ENCODE measurements at regions not wholly inside any gene's neighbourhood (a gene's known extent, or its start where the extent isn't known, plus 50 kb on each side); places are given as distances from the start of the nearest gene placed in this dataset.
A peak's percentile ranks its signal among the peaks of the same experiment; 100 is the strongest.

GRCh38 chrX:75649829-75650228 is 127.0 kb upstream of the ZDHHC15 start:
- Histone ChIP-seq H3K27me3 (ENCODE audit: control insufficient read depth in 1 of 2, insufficient read depth in 2 of 2, low read length in 2 of 2) (no peaks in the 10 kb centered on the region), H3K4me1 (ENCODE audit: insufficient read depth, low read length) (peaks cover 25% of the 10 kb centered on the region; the same call in 1 of the 2 replicates), H3K9me3 (ENCODE audit: low read length) (no peaks in the 10 kb centered on the region), H3K79me2 (ENCODE audit: insufficient read depth, low read length) (peaks cover 23% of the 10 kb centered on the region), H3K4me3 (replicated peaks in 1 of 3; ENCODE audit: insufficient read depth in 1 of 3, low read depth in 2 of 3, low read length in 3 of 3) (no peak overlapping the region), H4K20me1 (ENCODE audit: insufficient read depth, low read length) (no peaks in the 10 kb centered on the region), H3K9ac (ENCODE audit: insufficient read depth, low read depth, low read length) (no peak overlapping the region), H3K4me2 (ENCODE audit: low read depth, low read length) (peak overlapping the region; percentile 53), H3K27ac (ENCODE audit: extremely low read length, insufficient read depth, low read length) (peak overlapping the region; percentile 27), H2AFZ (ENCODE audit: low read length) (no peak overlapping the region), H3K36me3 (replicated peaks in 1 of 2; ENCODE audit: control insufficient read depth in 1 of 2, insufficient read depth in 2 of 2, low read length in 2 of 2) (peaks cover 0 to 3% of the 10 kb centered on the region in 2 experiments; a peak in 2 of 5 replicates)
- DNase-seq (ENCODE audit: low spot score) (peak; percentile 4), ATAC-seq (peak; percentile 12; the same call in 2 of the 3 replicates), FAIRE-seq (no peak)
- TF ChIP-seq RARA (CRISPR knock-in tag; IDR thresholded peaks at IDR 0.05) (peak; percentile 39; the same call in 1 of the 2 replicates), NFKB2 (CRISPR knock-in tag; IDR thresholded peaks at IDR 0.05; ENCODE audit: borderline replicate concordance) (no peak), RXRB (CRISPR knock-in tag; IDR thresholded peaks at IDR 0.05; ENCODE audit: borderline replicate concordance) (peak; percentile 41; the same call in 1 of the 2 replicates), ZFP90 (CRISPR knock-in tag; IDR thresholded peaks at IDR 0.05; ENCODE audit: borderline replicate concordance) (no peak), ZNF264 (CRISPR knock-in tag; IDR thresholded peaks at IDR 0.05) (no peak), ZNF296 (CRISPR knock-in tag; conservative IDR thresholded peaks at IDR 0.05) (no peak), SOX13 (IDR thresholded peaks at IDR 0.05) (no peak), SOX13 (CRISPR knock-in tag; conservative IDR thresholded peaks at IDR 0.05 in 1 of 2, IDR thresholded peaks at IDR 0.05 in 1 of 2) (peak in 1 of 2 experiments; percentile 51; a peak in 1 of 4 replicates)
- TF ChIP-seq, protein P1, sequence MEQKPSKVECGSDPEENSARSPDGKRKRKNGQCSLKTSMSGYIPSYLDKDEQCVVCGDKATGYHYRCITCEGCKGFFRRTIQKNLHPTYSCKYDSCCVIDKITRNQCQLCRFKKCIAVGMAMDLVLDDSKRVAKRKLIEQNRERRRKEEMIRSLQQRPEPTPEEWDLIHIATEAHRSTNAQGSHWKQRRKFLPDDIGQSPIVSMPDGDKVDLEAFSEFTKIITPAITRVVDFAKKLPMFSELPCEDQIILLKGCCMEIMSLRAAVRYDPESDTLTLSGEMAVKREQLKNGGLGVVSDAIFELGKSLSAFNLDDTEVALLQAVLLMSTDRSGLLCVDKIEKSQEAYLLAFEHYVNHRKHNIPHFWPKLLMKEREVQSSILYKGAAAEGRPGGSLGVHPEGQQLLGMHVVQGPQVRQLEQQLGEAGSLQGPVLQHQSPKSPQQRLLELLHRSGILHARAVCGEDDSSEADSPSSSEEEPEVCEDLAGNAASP (CRISPR knock-in tag; IDR thresholded peaks at IDR 0.05; ENCODE audit: borderline replicate concordance): peak; percentile 56; the same call in 1 of the 2 replicates
- ChIA-PET POLR2A (no interaction called here), CTCF (ENCODE audit: low intra/inter-chr PET ratio, low total read pairs) (no interaction called here)
- 0% methylated on average over 1 of the region's 1 CpG for WGBS (ENCODE audit: low lambda C conversion rate)
- intact Hi-C loops (cut with micrococcal nuclease; ENCODE audit: unreplicated experiment) (no loop called here), in situ Hi-C loops (cut with HindIII; ENCODE audit: extremely low pct_ligation_motif_present, low pct_unique_long_range_greater_than_20kb) (no loop called here)
- no TSS peak for BruUV-seq (replicated peaks)

Data from HepG2 (cell line).